Nephron progenitor cell (in vitro differentiated cells): ENCODE measurements at regions not wholly inside any gene's neighbourhood (a gene's known extent, or its start where the extent isn't known, plus 50 kb on each side); places are given as distances from the start of the nearest gene placed in this dataset.

Source experiments
- DNase-seq: peaks from one replicate; pipeline ENCODE4 v3.0.0; 2021
- H3K27ac Mint-ChIP-seq: 2 replicates; pipeline ENCODE4 v1.8.0; 2021; ENCODE audit warnings: mild to moderate bottlenecking, moderate library complexity, mixed read lengths
- H3K27me3 Mint-ChIP-seq: 2 replicates; pipeline ENCODE4 v1.8.0; 2021; ENCODE audit warnings: mild to moderate bottlenecking, low read depth, mixed read lengths; ENCODE audit not compliant: poor library complexity
- H3K36me3 Mint-ChIP-seq: 2 replicates; pipeline ENCODE4 v1.8.0; 2021; ENCODE audit warnings: low read depth, mixed read lengths
- H3K4me1 Mint-ChIP-seq: 2 replicates; pipeline ENCODE4 v1.8.0; 2021; ENCODE audit warnings: mixed read lengths
- H3K4me3 Mint-ChIP-seq: 2 replicates; pipeline ENCODE4 v1.8.0; 2021; ENCODE audit warnings: mild to moderate bottlenecking, moderate library complexity, mixed read lengths
- H3K9me3 Mint-ChIP-seq: 2 replicates; pipeline ENCODE4 v1.8.0; 2021; ENCODE audit warnings: mild to moderate bottlenecking, moderate library complexity, mixed read lengths
- CTCF ChIP-seq: fragments of 200-600 bp; sonication (generic); IDR thresholded peaks from 2 replicates; pipeline ENCODE4 v1.5.0; 2021; ENCODE audit warnings: antibody characterized with exemption

GRCh38 chr3:166785876-166786275 lies 594.2 kb downstream of the ZBBX start:
- DNase-seq, result no peak
- no peaks in the 10 kb centered on the region for H3K9me3 Mint-ChIP-seq

GRCh38 chr3:166783206-166783605 lies 596.9 kb downstream of the ZBBX start:
- Mint-ChIP-seq H3K9me3 (no peaks in the 10 kb centered on the region), H3K27ac (no peak overlapping the region), H3K4me3 (no peak overlapping the region), H3K4me1 (no peaks in the 10 kb centered on the region), H3K27me3 (no peaks in the 10 kb centered on the region), H3K36me3 (no peaks in the 10 kb centered on the region)
- no peak for DNase-seq
- no peak for TF ChIP-seq CTCF

More at GRCh38 chr3:166785876-166786275, 594.2 kb downstream of the ZBBX start:
- Mint-ChIP-seq H3K27me3 (no peaks in the 10 kb centered on the region), H3K4me1 (no peaks in the 10 kb centered on the region), H3K27ac (no peak overlapping the region), H3K36me3 (no peaks in the 10 kb centered on the region), H3K4me3 (no peak overlapping the region)
- TF ChIP-seq CTCF, result no peak

- no peak for DNase-seq
- H3K4me1 Mint-ChIP-seq, result no peaks in the 10 kb centered on the region
- TF ChIP-seq CTCF, result no peak
- no peaks in the 10 kb centered on the region for H3K27me3 Mint-ChIP-seq
- no peak overlapping the region for H3K27ac Mint-ChIP-seq
- H3K9me3 Mint-ChIP-seq, result peaks cover 26% of the 10 kb centered on the region
- no peak overlapping the region for H3K4me3 Mint-ChIP-seq
- no peaks in the 10 kb centered on the region for H3K36me3 Mint-ChIP-seq
Observed at GRCh38 chr3:166764698-166765318, 615.3 kb downstream of the ZBBX start.

GRCh38 chr3:166759736-166760513 lies 620.2 kb downstream of the ZBBX start:
- TF ChIP-seq CTCF, result no peak
- no peaks in the 10 kb centered on the region for H3K27me3 Mint-ChIP-seq
- H3K9me3 Mint-ChIP-seq, result peaks cover 21% of the 10 kb centered on the region
- no peak overlapping the region for H3K4me3 Mint-ChIP-seq
- peak overlapping the region; percentile 57 for H3K27ac Mint-ChIP-seq
- no peak for DNase-seq
- H3K36me3 Mint-ChIP-seq, result no peaks in the 10 kb centered on the region
- no peaks in the 10 kb centered on the region for H3K4me1 Mint-ChIP-seq

GRCh38 chr3:166752214-166752613 lies 627.9 kb downstream of the ZBBX start:
- Mint-ChIP-seq H3K36me3 (no peaks in the 10 kb centered on the region), H3K4me3 (no peak overlapping the region), H3K9me3 (peaks cover 12% of the 10 kb centered on the region), H3K27ac (no peak overlapping the region), H3K4me1 (no peaks in the 10 kb centered on the region), H3K27me3 (no peaks in the 10 kb centered on the region)
- TF ChIP-seq CTCF, result no peak
- no peak for DNase-seq
